ENCODE measurements at regions not wholly inside any gene's neighbourhood (a gene's known extent, or its start where the extent isn't known, plus 50 kb on each side); places are given as distances from the start of the nearest gene placed in this dataset.

GRCh38 chr7:124086843-124087242, 54.0 kb upstream of the TMEM229A start (continued):
- TF ChIP-seq CTCF (conservative IDR thresholded peaks at IDR 0.05; ENCODE audit: low read depth in 2 of 2) (no peak), STAT1 (IDR thresholded peaks at IDR 0.05; ENCODE audit: unreplicated experiment) (no peak), ZNF331 (CRISPR knock-in tag; IDR thresholded peaks at IDR 0.05; ENCODE audit: low read depth) (no peak), JUNB (IDR thresholded peaks at IDR 0.05; ENCODE audit: unreplicated experiment) (no peak)

- no peaks in the 10 kb centered on the region for H3K4me1 ChIP-seq (ENCODE audit: insufficient read depth)
- H2AFZ ChIP-seq = no peak overlapping the region
- no peaks in the 10 kb centered on the region for H3K36me3 ChIP-seq (ENCODE audit: insufficient read depth)
- H3K4me3 ChIP-seq = no peak overlapping the region
- DNase-seq (ENCODE audit: low spot score) (no peak), ATAC-seq (no peak)
- Mint-ChIP-seq H3K4me1 (no peaks in the 10 kb centered on the region), H3K27ac (no peak overlapping the region), H3K4me3 (no peak overlapping the region), H3K27me3 (ENCODE audit: insufficient read depth, low read depth, poor library complexity) (no peaks in the 10 kb centered on the region), H3K9me3 (no peaks in the 10 kb centered on the region), H3K36me3 (ENCODE audit: low read depth) (no peaks in the 10 kb centered on the region)
- TF ChIP-seq ZNF331 (CRISPR knock-in tag; IDR thresholded peaks at IDR 0.05; ENCODE audit: low read depth) (no peak), EZH2phosphoT487 (IDR thresholded peaks at IDR 0.05; ENCODE audit: unreplicated experiment) (no peak), STAT1 (IDR thresholded peaks at IDR 0.05; ENCODE audit: unreplicated experiment) (no peak), CTCF (conservative IDR thresholded peaks at IDR 0.05; ENCODE audit: low read depth in 2 of 2) (no peak)
- TF ChIP-seq, protein P1, sequence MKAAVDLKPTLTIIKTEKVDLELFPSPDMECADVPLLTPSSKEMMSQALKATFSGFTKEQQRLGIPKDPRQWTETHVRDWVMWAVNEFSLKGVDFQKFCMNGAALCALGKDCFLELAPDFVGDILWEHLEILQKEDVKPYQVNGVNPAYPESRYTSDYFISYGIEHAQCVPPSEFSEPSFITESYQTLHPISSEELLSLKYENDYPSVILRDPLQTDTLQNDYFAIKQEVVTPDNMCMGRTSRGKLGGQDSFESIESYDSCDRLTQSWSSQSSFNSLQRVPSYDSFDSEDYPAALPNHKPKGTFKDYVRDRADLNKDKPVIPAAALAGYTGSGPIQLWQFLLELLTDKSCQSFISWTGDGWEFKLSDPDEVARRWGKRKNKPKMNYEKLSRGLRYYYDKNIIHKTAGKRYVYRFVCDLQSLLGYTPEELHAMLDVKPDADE (IDR thresholded peaks at IDR 0.05) = no peak
- H3F3A ChIP-seq (replicated peaks; ENCODE audit: low read depth) = no peaks in the 10 kb centered on the region
- H3K9me2 ChIP-seq (ENCODE audit: insufficient read depth) = no peaks in the 10 kb centered on the region
- no peak overlapping the region for H3K4me2 ChIP-seq
- no peaks in the 10 kb centered on the region for H3K79me2 ChIP-seq (replicated peaks; ENCODE audit: insufficient read depth)
- H4K20me1 ChIP-seq (replicated peaks; ENCODE audit: insufficient read depth) = no peaks in the 10 kb centered on the region
- no peaks in the 10 kb centered on the region for H3K27me3 ChIP-seq (ENCODE audit: insufficient read depth)
- H3K27ac ChIP-seq (ENCODE audit: low read depth) = no peak overlapping the region
Measured at GRCh38 chr7:124085179-124085578, 52.3 kb upstream of the TMEM229A start.

DNA sequence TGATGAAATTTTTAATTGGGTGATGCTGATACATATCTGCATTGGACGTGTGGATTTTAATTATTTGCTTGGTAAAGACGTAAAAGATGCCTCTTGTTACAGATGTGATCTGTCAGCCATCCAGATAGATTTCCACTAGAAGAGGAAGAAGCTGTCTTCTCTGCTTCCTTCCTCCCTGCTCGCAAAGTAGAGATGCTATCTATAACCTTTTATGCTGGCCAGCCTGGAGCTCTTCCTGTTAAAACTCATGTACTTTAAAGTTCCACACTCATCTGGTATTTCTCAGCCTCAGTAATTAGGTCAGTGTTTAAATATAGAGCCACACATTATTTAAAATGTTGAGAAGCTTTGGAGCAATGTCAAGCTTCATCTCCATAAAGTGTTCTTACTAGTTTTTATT, 51.2 kb upstream of the TMEM229A start:
- Mint-ChIP-seq H3K4me1 (no peaks in the 10 kb centered on the region), H3K27me3 (ENCODE audit: insufficient read depth, low read depth, poor library complexity) (peaks cover 3% of the 10 kb centered on the region), H3K4me3 (no peak overlapping the region), H3K36me3 (ENCODE audit: low read depth) (no peaks in the 10 kb centered on the region), H3K9me3 (no peaks in the 10 kb centered on the region), H3K27ac (no peak overlapping the region)
- no peaks in the 10 kb centered on the region for H3F3A ChIP-seq (replicated peaks; ENCODE audit: low read depth)
- H3K4me2 ChIP-seq = no peak overlapping the region
- DNase-seq (ENCODE audit: low spot score) = no peak
- H3K79me2 ChIP-seq (replicated peaks; ENCODE audit: insufficient read depth) = no peaks in the 10 kb centered on the region
- no peaks in the 10 kb centered on the region for H3K36me3 ChIP-seq (ENCODE audit: insufficient read depth)
- H3K27ac ChIP-seq (ENCODE audit: low read depth) = no peak overlapping the region
- no peak overlapping the region for H2AFZ ChIP-seq
- H3K27me3 ChIP-seq (ENCODE audit: insufficient read depth) = no peaks in the 10 kb centered on the region
- H3K4me1 ChIP-seq (ENCODE audit: insufficient read depth) = no peaks in the 10 kb centered on the region
- H4K20me1 ChIP-seq (replicated peaks; ENCODE audit: insufficient read depth) = no peaks in the 10 kb centered on the region
- ATAC-seq = no peak
- H3K9me2 ChIP-seq (ENCODE audit: insufficient read depth) = no peaks in the 10 kb centered on the region
- no peak overlapping the region for H3K4me3 ChIP-seq
- TF ChIP-seq REST (IDR thresholded peaks at IDR 0.05; ENCODE audit: unreplicated experiment) (no peak), ZNF114 (CRISPR knock-in tag; IDR thresholded peaks at IDR 0.05) (no peak), POLR2AphosphoS5 (IDR thresholded peaks at IDR 0.05; ENCODE audit: low read depth) (no peak), CTCF (conservative IDR thresholded peaks at IDR 0.05; ENCODE audit: low read depth in 2 of 2) (no peak)
- TF ChIP-seq, protein P1 (IDR thresholded peaks at IDR 0.05) = no peak

Data from GM23338 (cell line).